Natural killer cell (primary cell): ENCODE measurements at regions not wholly inside any gene's neighbourhood (a gene's known extent, or its start where the extent isn't known, plus 50 kb on each side); places are given as distances from the start of the nearest gene placed in this dataset.

Experiments
- ATAC-seq, 3 donors: fragments of 150-1000 bp in 2 of 3; fragments of 200-7000 bp in 1 of 3; cut with Tn5 transposase; 1 replicate in 1 of 3; 2 replicates in 2 of 3; pipeline ENCODE4 v1.10.0; 2021; ENCODE audit warnings: mild to moderate bottlenecking in 2 of 3, moderate library complexity in 2 of 3
- DNase-seq, 2 donors: peaks; one replicate each; pipeline versions ENCODE4 v3.0.0 to v3.0.0-alpha.2; 2013 to 2021; ENCODE audit warnings: mixed read lengths in 1 of 2
- H3K27ac ChIP-seq: one replicate; pipeline ENCODE4 v1.5.1; 2013; ENCODE audit warnings: mild to moderate bottlenecking, low read length
- H3K27me3 ChIP-seq: one replicate; pipeline ENCODE4 v1.6.1; 2013; ENCODE audit warnings: low read length; ENCODE audit not compliant: control insufficient read depth, insufficient read depth
- H3K36me3 ChIP-seq: one replicate; pipeline ENCODE4 v1.6.1; 2013; ENCODE audit warnings: low read length; ENCODE audit not compliant: control insufficient read depth, insufficient read depth
- H3K4me1 ChIP-seq: one replicate; pipeline ENCODE4 v1.6.1; 2013; ENCODE audit warnings: low read length; ENCODE audit not compliant: control insufficient read depth, insufficient read depth
- H3K4me3 ChIP-seq: one replicate; pipeline ENCODE4 v1.5.1; 2013; ENCODE audit warnings: low read length
- H3K9me3 ChIP-seq: one replicate; pipeline ENCODE4 v1.6.1; 2013; ENCODE audit warnings: low read length; ENCODE audit not compliant: control insufficient read depth, insufficient read depth
- H3K27ac Mint-ChIP-seq, 2 donors: one replicate each; pipeline ENCODE4 v1.8.0; 2022; ENCODE audit warnings: mild to moderate bottlenecking in 2 of 2, mixed read lengths in 2 of 2, moderate library complexity in 1 of 2
- H3K27me3 Mint-ChIP-seq, 2 donors: one replicate each; pipeline ENCODE4 v1.8.0; 2022; ENCODE audit warnings: low read depth in 2 of 2, mixed read lengths in 2 of 2
- H3K36me3 Mint-ChIP-seq: one replicate; pipeline ENCODE4 v1.8.0; 2022; ENCODE audit warnings: mixed read lengths
- H3K4me1 Mint-ChIP-seq, 2 donors: one replicate each; pipeline ENCODE4 v1.8.0; 2022; ENCODE audit warnings: mixed read lengths in 2 of 2
- H3K4me3 Mint-ChIP-seq: one replicate; pipeline ENCODE4 v1.8.0; 2022; ENCODE audit warnings: mild to moderate bottlenecking, moderate library complexity, mixed read lengths
- H3K9me3 Mint-ChIP-seq, 2 donors: one replicate each; pipeline ENCODE4 v1.8.0; 2022; ENCODE audit warnings: mixed read lengths in 2 of 2
- WGBS: methylation state at CpG from one replicate; pipeline ENCODE4 v1.1.7; 2013; ENCODE audit warnings: missing lambda C conversion rate; ENCODE audit not compliant: insufficient coverage; 5-methylcytosine and 5-hydroxymethylcytosine counted together
- intact Hi-C: fragments of 100-400 bp; cut with micrococcal nuclease; formaldehyde crosslinking; loops from one replicate; pipeline ENCODE4 v1.14.2; 2022
- TF ChIP-seq, protein P1 (sequence below): fragments of 200-600 bp; IDR thresholded peaks from one replicate; pipeline ENCODE4 v1.8.0; 2022; ENCODE audit warnings: antibody characterized with exemption

GRCh38 chr1:114236517-114236916 is 82.8 kb upstream of the SYT6 start:
- H3K27ac Mint-ChIP-seq, result no peak overlapping the region
- ATAC-seq (no peak), DNase-seq (no peak)
- H3K36me3 Mint-ChIP-seq, result no peaks in the 10 kb centered on the region
- H3K36me3 ChIP-seq, result no peaks in the 10 kb centered on the region
- H3K9me3 Mint-ChIP-seq, result no peaks in the 10 kb centered on the region
- peaks cover 0 to 9% of the 10 kb centered on the region in 2 donors for H3K4me1 Mint-ChIP-seq
- peaks cover 0 to 3% of the 10 kb centered on the region in 2 donors for H3K27me3 Mint-ChIP-seq
- no peak overlapping the region for H3K27ac ChIP-seq
- H3K27me3 ChIP-seq, result no peaks in the 10 kb centered on the region
- TF ChIP-seq, protein P1, sequence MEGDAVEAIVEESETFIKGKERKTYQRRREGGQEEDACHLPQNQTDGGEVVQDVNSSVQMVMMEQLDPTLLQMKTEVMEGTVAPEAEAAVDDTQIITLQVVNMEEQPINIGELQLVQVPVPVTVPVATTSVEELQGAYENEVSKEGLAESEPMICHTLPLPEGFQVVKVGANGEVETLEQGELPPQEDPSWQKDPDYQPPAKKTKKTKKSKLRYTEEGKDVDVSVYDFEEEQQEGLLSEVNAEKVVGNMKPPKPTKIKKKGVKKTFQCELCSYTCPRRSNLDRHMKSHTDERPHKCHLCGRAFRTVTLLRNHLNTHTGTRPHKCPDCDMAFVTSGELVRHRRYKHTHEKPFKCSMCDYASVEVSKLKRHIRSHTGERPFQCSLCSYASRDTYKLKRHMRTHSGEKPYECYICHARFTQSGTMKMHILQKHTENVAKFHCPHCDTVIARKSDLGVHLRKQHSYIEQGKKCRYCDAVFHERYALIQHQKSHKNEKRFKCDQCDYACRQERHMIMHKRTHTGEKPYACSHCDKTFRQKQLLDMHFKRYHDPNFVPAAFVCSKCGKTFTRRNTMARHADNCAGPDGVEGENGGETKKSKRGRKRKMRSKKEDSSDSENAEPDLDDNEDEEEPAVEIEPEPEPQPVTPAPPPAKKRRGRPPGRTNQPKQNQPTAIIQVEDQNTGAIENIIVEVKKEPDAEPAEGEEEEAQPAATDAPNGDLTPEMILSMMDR, result no peak
- intact Hi-C loops, result no loop called here
- no peaks in the 10 kb centered on the region for H3K9me3 ChIP-seq
- H3K4me3 Mint-ChIP-seq, result no peak overlapping the region
- 79% methylated on average over 6 of the region's 7 CpGs for WGBS
- H3K4me3 ChIP-seq, result no peak overlapping the region
- no peaks in the 10 kb centered on the region for H3K4me1 ChIP-seq

DNA sequence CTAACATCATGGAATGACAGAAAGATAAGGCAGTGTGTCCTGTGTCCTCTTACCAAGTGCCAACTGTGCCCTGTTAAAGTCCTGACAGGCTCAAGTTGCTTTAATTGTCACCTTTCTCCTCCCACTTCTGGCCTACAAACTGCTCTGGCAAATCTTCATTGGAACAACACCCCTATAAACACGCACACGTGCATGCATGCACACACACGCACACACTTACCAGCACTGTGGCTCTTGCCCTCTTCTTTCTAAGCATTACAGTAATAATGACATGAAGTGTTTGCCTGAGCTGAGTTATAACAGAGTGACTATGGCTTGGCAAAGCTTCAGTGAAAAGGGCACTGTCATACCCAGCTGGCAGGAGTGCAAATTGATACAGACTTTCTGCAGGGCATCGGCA is 82.3 kb upstream of the SYT6 start:
- Histone ChIP-seq H3K27ac (no peak overlapping the region), H3K9me3 (no peaks in the 10 kb centered on the region), H3K36me3 (no peaks in the 10 kb centered on the region), H3K4me1 (no peaks in the 10 kb centered on the region), H3K4me3 (no peak overlapping the region), H3K27me3 (no peaks in the 10 kb centered on the region)
- Mint-ChIP-seq H3K36me3 (no peaks in the 10 kb centered on the region), H3K4me3 (no peak overlapping the region), H3K27me3 (peaks cover 0 to 3% of the 10 kb centered on the region in 2 donors), H3K9me3 (no peaks in the 10 kb centered on the region), H3K4me1 (peaks cover 0 to 9% of the 10 kb centered on the region in 2 donors), H3K27ac (no peak overlapping the region)
- ATAC-seq (no peak), DNase-seq (no peak)
- intact Hi-C loops, result no loop called here
- 46% methylated on average over 4 of the region's 4 CpGs for WGBS
- TF ChIP-seq, protein P1, result no peak

- H3K9me3 Mint-ChIP-seq, result no peaks in the 10 kb centered on the region
- Histone ChIP-seq H3K27me3 (no peaks in the 10 kb centered on the region), H3K4me3 (no peak overlapping the region), H3K27ac (no peak overlapping the region), H3K36me3 (no peaks in the 10 kb centered on the region), H3K9me3 (no peaks in the 10 kb centered on the region), H3K4me1 (no peaks in the 10 kb centered on the region)
- DNase-seq, result no peak
- no peak overlapping the region for H3K27ac Mint-ChIP-seq
- H3K4me3 Mint-ChIP-seq, result no peak overlapping the region
- peaks cover 0 to 9% of the 10 kb centered on the region in 2 donors for H3K4me1 Mint-ChIP-seq
- H3K27me3 Mint-ChIP-seq, result peaks cover 0 to 3% of the 10 kb centered on the region in 2 donors
- no peak for ATAC-seq
- H3K36me3 Mint-ChIP-seq, result no peaks in the 10 kb centered on the region
- TF ChIP-seq, protein P1, result no peak
- intact Hi-C loops, result no loop called here
- 91% methylated on average over 3 of the region's 3 CpGs for WGBS
Observed at GRCh38 chr1:114235281-114235680, 81.6 kb upstream of the SYT6 start.

- Mint-ChIP-seq H3K36me3 (no peaks in the 10 kb centered on the region), H3K27me3 (peaks cover 0 to 6% of the 10 kb centered on the region in 2 donors), H3K4me3 (no peak overlapping the region), H3K27ac (peak overlapping the region in 1 of 2 donors; percentile 11), H3K9me3 (no peaks in the 10 kb centered on the region), H3K4me1 (peaks cover 0 to 9% of the 10 kb centered on the region in 2 donors)
- Histone ChIP-seq H3K4me1 (no peaks in the 10 kb centered on the region), H3K4me3 (no peak overlapping the region), H3K27ac (no peak overlapping the region), H3K36me3 (no peaks in the 10 kb centered on the region), H3K9me3 (no peaks in the 10 kb centered on the region), H3K27me3 (no peaks in the 10 kb centered on the region)
- intact Hi-C loops, result no loop called here
- no peak for DNase-seq
- no peak for ATAC-seq
- TF ChIP-seq, protein P1, result no peak
- WGBS, result 55% methylated on average over 2 of the region's 3 CpGs
Observed at GRCh38 chr1:114234408-114235124, 80.9 kb upstream of the SYT6 start.
